SK-N-SH (cell line): ENCODE measurements at regions not wholly inside any gene's neighbourhood (a gene's known extent, or its start where the extent isn't known, plus 50 kb on each side); places are given as distances from the start of the nearest gene placed in this dataset.

Experiments
- CTCF ChIP-seq: fragments of 200-600 bp; sonication (generic); IDR thresholded peaks from 2 replicates; pipeline ENCODE4 v1.6.1; 2017; ENCODE audit warnings: antibody characterized with exemption, mild to moderate bottlenecking, moderate library complexity
- ELF1 ChIP-seq: IDR thresholded peaks from 2 replicates; pipeline ENCODE4 v1.4.0; 2012
- EP300 ChIP-seq, 2 experiments: IDR thresholded peaks; 2 replicates each; pipeline versions ENCODE4 v1.4.0 to v1.6.1; 2012; ENCODE audit warnings: borderline replicate concordance in 1 of 2, low read depth in 1 of 2, low read length in 1 of 2
- EZH2phosphoT487 ChIP-seq: fragments of 200-600 bp; sonication (generic); IDR thresholded peaks from 2 replicates; pipeline ENCODE4 v1.6.1; 2017; ENCODE audit warnings: low read depth, mixed run types, mild to moderate bottlenecking, antibody characterized with exemption, moderate library complexity, borderline replicate concordance
- FOSL2 ChIP-seq: IDR thresholded peaks from 2 replicates; pipeline ENCODE4 v1.4.0; 2012; ENCODE audit warnings: low read depth, mild to moderate bottlenecking, moderate library complexity, borderline replicate concordance
- FOXM1 ChIP-seq: IDR thresholded peaks from 2 replicates; pipeline ENCODE4 v1.4.0; 2012; ENCODE audit warnings: low read depth, mild to moderate bottlenecking
- GABPA ChIP-seq: IDR thresholded peaks from 2 replicates; pipeline ENCODE4 v1.4.0; 2012; ENCODE audit warnings: low read depth, mild to moderate bottlenecking
- IRF3 ChIP-seq: fragments of 150-350 bp; IDR thresholded peaks from 2 replicates; pipeline ENCODE4 v1.6.1; 2016; ENCODE audit warnings: mild to moderate bottlenecking, low read depth, low read length
- JUND ChIP-seq: IDR thresholded peaks from 2 replicates; pipeline ENCODE4 v1.4.0; 2012
- MAX ChIP-seq: IDR thresholded peaks from 2 replicates; pipeline ENCODE4 v1.4.0; 2012; ENCODE audit warnings: low read depth
- MEF2A ChIP-seq: IDR thresholded peaks from 2 replicates; pipeline ENCODE4 v1.4.0; 2012; ENCODE audit warnings: low read depth, borderline replicate concordance
- MXI1 ChIP-seq: IDR thresholded peaks from 2 replicates; pipeline ENCODE4 v1.6.1; 2012; ENCODE audit warnings: mild to moderate bottlenecking, low read depth, low read length, improper control_type of control experiment
- NRF1 ChIP-seq: IDR thresholded peaks from 2 replicates; pipeline ENCODE4 v1.6.1; 2012; ENCODE audit warnings: low read depth, mild to moderate bottlenecking, low read length
- PBX3 ChIP-seq: IDR thresholded peaks from 2 replicates; pipeline ENCODE4; 2012
- POLR2AphosphoS5 ChIP-seq: IDR thresholded peaks from 2 replicates; pipeline ENCODE4 v1.6.1; 2012; ENCODE audit warnings: low read depth, low read length
- RAD21 ChIP-seq: IDR thresholded peaks from 2 replicates; pipeline ENCODE4 v1.6.1; 2012; ENCODE audit warnings: mild to moderate bottlenecking, low read length
- RCOR1 ChIP-seq: fragments of 150-350 bp; IDR thresholded peaks from 2 replicates; pipeline ENCODE4 v1.6.1; 2017; ENCODE audit warnings: antibody characterized with exemption, low read length
- RFX5 ChIP-seq: IDR thresholded peaks from 2 replicates; pipeline ENCODE4 v1.6.1; 2012; ENCODE audit warnings: mild to moderate bottlenecking, improper control_type of control experiment, low read length
- RXRA ChIP-seq: IDR thresholded peaks from 2 replicates; pipeline ENCODE4 v1.4.0; 2012; ENCODE audit warnings: low read depth, mild to moderate bottlenecking, borderline replicate concordance
- SIN3A ChIP-seq: IDR thresholded peaks from 2 replicates; pipeline ENCODE4 v1.6.1; 2012; ENCODE audit warnings: low read depth, mild to moderate bottlenecking, low read length, moderate library complexity, borderline replicate concordance
- SMC3 ChIP-seq: IDR thresholded peaks from 2 replicates; pipeline ENCODE4 v1.6.1; 2012; ENCODE audit warnings: low read depth, low read length, improper control_type of control experiment
- TCF12 ChIP-seq: IDR thresholded peaks from 2 replicates; pipeline ENCODE4 v1.4.0; 2012
- USF1 ChIP-seq: IDR thresholded peaks from 2 replicates; pipeline ENCODE4 v1.4.0; 2012; ENCODE audit warnings: low read depth, borderline replicate concordance
- YY1 ChIP-seq: IDR thresholded peaks from 2 replicates; pipeline ENCODE4 v1.4.0; 2012; ENCODE audit warnings: low read depth, mild to moderate bottlenecking
- ZBTB33 ChIP-seq: IDR thresholded peaks from 2 replicates; pipeline ENCODE4 v1.4.0; 2012; ENCODE audit warnings: low read depth, borderline replicate concordance

- TF ChIP-seq CTCF, result no peak
- TF ChIP-seq MEF2A, result no peak; the same call in 1 of the 2 replicates
- 0 out of 2 replicates have a peak, but pooled peaks have one; percentile 14 for TF ChIP-seq USF1
- no peak for TF ChIP-seq GABPA
- no peak for TF ChIP-seq RCOR1
- TF ChIP-seq YY1, result no peak
- no peak for TF ChIP-seq NRF1
- TF ChIP-seq MXI1, result no peak
- TF ChIP-seq IRF3, result no peak
- no peak for TF ChIP-seq RFX5
- TF ChIP-seq RAD21, result no peak
- TF ChIP-seq EZH2phosphoT487, result no peak
- peak; percentile 13; the same call in 1 of the 2 replicates for TF ChIP-seq TCF12
- peak; percentile 53; the same call in 1 of the 2 replicates for TF ChIP-seq FOSL2
- no peak for TF ChIP-seq POLR2AphosphoS5
- TF ChIP-seq ELF1, result no peak
- TF ChIP-seq SIN3A, result no peak
- TF ChIP-seq FOXM1, result no peak
- TF ChIP-seq EP300 (IDR thresholded peaks at IDR 0.05; ENCODE audit: borderline replicate concordance in 1 of 2, low read depth in 1 of 2, low read length in 1 of 2), result no peak
- no peak for TF ChIP-seq RXRA
- no peak for TF ChIP-seq SMC3
- TF ChIP-seq PBX3, result peak; percentile 56
- TF ChIP-seq ZBTB33, result no peak
- TF ChIP-seq MAX, result no peak
- peak; percentile 34; the same call in 1 of the 2 replicates for TF ChIP-seq JUND
Observed at GRCh38 chr7:131197920-131198615, 129.6 kb upstream of the MKLN1 start (continued).
